ENCODE measurements at regions not wholly inside any gene's neighbourhood (a gene's known extent, or its start where the extent isn't known, plus 50 kb on each side); places are given as distances from the start of the nearest gene placed in this dataset.

DNA sequence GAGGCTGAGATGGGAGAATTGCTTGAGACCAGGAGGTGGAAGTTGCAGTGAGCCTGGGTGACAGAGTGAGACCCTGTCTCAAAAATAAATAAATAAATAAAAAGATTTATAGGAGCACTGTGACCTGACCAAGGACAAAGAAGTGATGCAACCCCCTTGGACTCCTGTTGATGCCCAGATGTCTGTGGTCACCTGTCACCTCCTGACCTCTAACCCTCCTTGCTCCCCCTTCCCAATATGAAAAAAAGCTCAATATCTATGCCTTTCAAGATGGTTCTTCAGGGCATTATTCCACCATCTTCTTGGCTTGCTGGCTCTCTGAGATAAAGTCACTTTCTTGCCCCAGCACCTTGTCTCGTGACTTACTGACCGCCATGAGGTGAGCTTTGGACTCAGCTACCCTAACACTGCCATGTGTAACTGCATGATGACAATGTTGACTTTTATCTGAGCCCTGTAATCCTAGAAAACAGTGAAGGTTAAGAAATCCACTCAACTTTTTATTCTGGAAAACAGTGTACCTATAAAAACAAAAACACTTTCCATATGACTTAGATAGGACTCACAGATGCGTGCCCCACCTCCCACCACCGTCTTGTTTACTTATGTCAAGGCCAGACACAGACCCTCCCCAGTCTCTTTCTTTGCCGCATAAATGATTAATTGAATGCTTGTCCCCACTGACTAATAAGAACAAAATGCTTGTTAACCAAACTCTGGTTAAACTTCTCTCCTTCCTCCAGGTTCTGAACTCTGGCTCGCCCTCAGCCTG is 360.5 kb downstream of the BUD13 start:
- H3K9me3 Mint-ChIP-seq = peaks cover 0 to 3% (median 0%) of the 10 kb centered on the region in 3 donors

GRCh38 chr11:116409238-116409637 is 363.5 kb downstream of the BUD13 start:
- Mint-ChIP-seq H3K4me3 (no peak overlapping the region), H3K27me3 (peaks cover 3% of the 10 kb centered on the region), H3K36me3 (peaks cover 1% of the 10 kb centered on the region), H3K4me1 (peaks cover 0 to 2% (median 0%) of the 10 kb centered on the region in 3 donors), H3K9me3 (peaks cover 0 to 3% (median 0%) of the 10 kb centered on the region in 3 donors), H3K27ac (no peak overlapping the region)

More for the DNA sequence above, 360.5 kb downstream of the BUD13 start:
- no peak overlapping the region for H3K27ac Mint-ChIP-seq
- H3K4me3 Mint-ChIP-seq = no peak overlapping the region
- peaks cover 1% of the 10 kb centered on the region for H3K36me3 Mint-ChIP-seq
- H3K4me1 Mint-ChIP-seq = peaks cover 0 to 5% (median 0%) of the 10 kb centered on the region in 3 donors
- H3K27me3 Mint-ChIP-seq = peaks cover 3% of the 10 kb centered on the region

DNA sequence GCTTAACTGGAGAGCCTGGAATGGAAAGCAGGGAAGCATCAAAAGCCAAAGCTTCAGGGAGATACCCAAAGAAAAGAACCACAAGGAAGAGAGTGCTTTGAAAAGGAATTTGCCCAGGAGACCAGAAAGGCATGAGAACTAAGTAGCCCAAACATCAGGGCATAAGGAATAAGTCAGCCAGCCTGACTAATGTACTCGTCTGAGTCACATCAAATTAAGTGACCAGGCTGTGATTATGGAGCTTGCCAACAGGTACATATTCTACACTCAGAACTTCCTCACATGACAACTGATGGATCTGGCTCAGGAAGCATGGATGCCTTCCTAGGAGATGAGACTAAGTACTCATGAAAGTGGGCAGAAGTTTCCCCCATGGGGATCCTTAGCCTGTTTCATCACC is 366.7 kb downstream of the BUD13 start:
- no peaks in the 10 kb centered on the region for H3K36me3 Mint-ChIP-seq
- peaks cover 6% of the 10 kb centered on the region for H3K27me3 Mint-ChIP-seq
- peaks cover 0 to 3% (median 2%) of the 10 kb centered on the region in 3 donors for H3K9me3 Mint-ChIP-seq
- peaks cover 0 to 2% (median 0%) of the 10 kb centered on the region in 3 donors for H3K4me1 Mint-ChIP-seq
- H3K4me3 Mint-ChIP-seq = no peak overlapping the region
- H3K27ac Mint-ChIP-seq = no peak overlapping the region

DNA sequence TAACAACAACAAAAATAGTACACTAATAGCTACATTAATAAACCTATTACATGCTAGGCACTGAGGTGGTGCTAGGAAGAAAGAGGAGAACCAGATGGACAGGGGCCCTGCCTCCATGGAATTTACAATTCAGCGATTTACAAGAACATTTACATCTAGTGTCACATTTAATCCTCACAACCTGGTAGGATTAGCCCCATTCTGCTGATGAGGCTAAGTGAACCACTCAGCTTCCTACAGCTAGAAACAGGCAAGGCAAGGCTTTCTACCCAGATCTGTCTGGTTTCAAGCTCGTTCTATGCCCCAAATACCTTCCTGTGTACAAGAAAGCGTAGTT is 368.4 kb downstream of the BUD13 start:
- Mint-ChIP-seq H3K9me3 (peaks cover 0 to 3% (median 2%) of the 10 kb centered on the region in 3 donors), H3K36me3 (peaks cover 2% of the 10 kb centered on the region)

GRCh38 chr11:116403794-116404461 is 368.9 kb downstream of the BUD13 start:
- peaks cover 2% of the 10 kb centered on the region for H3K36me3 Mint-ChIP-seq
- H3K4me1 Mint-ChIP-seq = peaks cover 0 to 2% (median 0%) of the 10 kb centered on the region in 3 donors
- H3K4me3 Mint-ChIP-seq = no peak overlapping the region
- no peak overlapping the region for H3K27ac Mint-ChIP-seq
- peaks cover 3% of the 10 kb centered on the region for H3K27me3 Mint-ChIP-seq
- H3K9me3 Mint-ChIP-seq = peaks cover 0 to 3% (median 2%) of the 10 kb centered on the region in 3 donors

More for the DNA sequence above, 368.4 kb downstream of the BUD13 start:
- no peak overlapping the region for H3K27ac Mint-ChIP-seq
- H3K4me1 Mint-ChIP-seq = peaks cover 0 to 2% (median 0%) of the 10 kb centered on the region in 3 donors
- H3K4me3 Mint-ChIP-seq = no peak overlapping the region
- peaks cover 3% of the 10 kb centered on the region for H3K27me3 Mint-ChIP-seq

DNA sequence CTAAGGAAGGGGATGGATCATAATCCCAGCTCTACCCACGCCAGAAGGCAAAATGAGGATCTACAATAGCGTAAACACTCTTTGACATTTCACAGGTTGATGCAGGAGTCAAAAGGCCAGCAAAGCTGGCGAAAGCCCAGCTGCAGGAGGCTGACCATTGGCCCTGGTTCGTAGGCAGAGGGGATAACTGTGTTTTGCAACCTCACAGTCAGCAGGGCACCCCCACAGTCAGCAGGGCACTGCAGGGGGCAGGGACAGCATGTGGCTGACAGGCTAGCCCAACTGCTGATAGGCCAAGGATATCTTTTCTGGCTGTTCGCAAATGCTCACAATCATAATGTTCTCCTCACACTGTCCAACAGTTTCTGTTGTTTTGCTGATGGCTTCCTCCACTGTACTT is 372.7 kb downstream of the BUD13 start:
- Mint-ChIP-seq H3K27ac (no peak overlapping the region), H3K4me3 (no peak overlapping the region), H3K27me3 (peaks cover 3% of the 10 kb centered on the region), H3K9me3 (peaks cover 0 to 3% (median 2%) of the 10 kb centered on the region in 3 donors), H3K4me1 (peaks cover 0 to 2% (median 0%) of the 10 kb centered on the region in 3 donors), H3K36me3 (peaks cover 2% of the 10 kb centered on the region)

GRCh38 chr11:116397602-116398084 is 375.1 kb downstream of the BUD13 start:
- H3K27ac Mint-ChIP-seq = no peak overlapping the region
- peaks cover 2% of the 10 kb centered on the region for H3K36me3 Mint-ChIP-seq
- H3K27me3 Mint-ChIP-seq = peaks cover 11% of the 10 kb centered on the region
- H3K9me3 Mint-ChIP-seq = peaks cover 0 to 4% (median 3%) of the 10 kb centered on the region in 3 donors
- no peaks in the 10 kb centered on the region for H3K4me1 Mint-ChIP-seq
- H3K4me3 Mint-ChIP-seq = no peak overlapping the region

DNA sequence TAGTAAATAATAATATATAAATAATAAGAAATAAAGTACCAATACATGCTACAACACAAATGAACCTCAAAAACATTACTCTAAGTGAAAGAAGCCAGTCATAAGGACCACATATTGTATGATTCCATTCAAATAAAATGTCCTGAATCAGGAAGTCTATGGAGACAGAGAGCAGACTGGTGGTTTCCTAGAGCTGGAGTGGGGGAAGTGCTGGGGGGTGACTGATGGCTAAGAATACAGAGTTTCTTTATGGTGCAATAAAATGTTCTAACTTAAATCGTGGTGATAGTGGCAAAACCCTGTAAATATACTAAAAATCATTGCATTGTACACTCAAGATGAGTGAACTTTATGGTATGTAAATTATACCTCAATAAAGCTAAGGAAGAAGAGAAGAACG is 376.5 kb downstream of the BUD13 start:
- H3K4me1 Mint-ChIP-seq = no peaks in the 10 kb centered on the region
- no peak overlapping the region for H3K4me3 Mint-ChIP-seq
- peaks cover 0 to 2% (median 2%) of the 10 kb centered on the region in 3 donors for H3K9me3 Mint-ChIP-seq
- H3K27me3 Mint-ChIP-seq = peaks cover 16% of the 10 kb centered on the region
- H3K36me3 Mint-ChIP-seq = peaks cover 2% of the 10 kb centered on the region
- no peak overlapping the region for H3K27ac Mint-ChIP-seq

GRCh38 chr11:116394022-116394421 is 378.8 kb downstream of the BUD13 start:
- no peak overlapping the region for H3K4me3 Mint-ChIP-seq
- no peaks in the 10 kb centered on the region for H3K4me1 Mint-ChIP-seq
- H3K36me3 Mint-ChIP-seq = no peaks in the 10 kb centered on the region
- H3K27me3 Mint-ChIP-seq = peaks cover 18% of the 10 kb centered on the region
- H3K27ac Mint-ChIP-seq = no peak overlapping the region
- H3K9me3 Mint-ChIP-seq = peaks cover 0 to 2% (median 0%) of the 10 kb centered on the region in 3 donors

DNA sequence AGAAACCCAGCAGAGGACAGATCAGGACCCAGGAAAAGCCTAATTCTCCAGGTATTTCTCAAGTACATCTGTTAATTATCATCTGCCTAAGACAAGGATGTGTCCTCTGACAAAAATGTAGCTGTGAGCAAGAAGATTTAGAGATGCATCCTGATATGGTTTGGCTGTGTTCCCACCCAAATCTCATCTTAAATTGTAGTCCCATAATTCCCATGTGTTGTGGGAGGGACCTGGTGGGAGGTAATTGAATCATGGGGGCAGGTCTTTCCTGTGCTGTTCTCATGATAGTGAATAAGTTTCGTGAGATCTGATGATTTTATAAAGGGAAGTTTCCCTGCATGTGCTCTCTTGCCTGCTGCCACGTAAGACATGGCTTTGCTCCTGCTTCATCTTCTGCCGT is 381.8 kb downstream of the BUD13 start:
- Mint-ChIP-seq H3K4me1 (no peaks in the 10 kb centered on the region), H3K27ac (no peak overlapping the region), H3K36me3 (no peaks in the 10 kb centered on the region), H3K27me3 (peaks cover 18% of the 10 kb centered on the region), H3K9me3 (peaks cover 0 to 2% (median 0%) of the 10 kb centered on the region in 3 donors), H3K4me3 (no peak overlapping the region)

GRCh38 chr11:116388146-116388545 is 384.6 kb downstream of the BUD13 start:
- no peaks in the 10 kb centered on the region for H3K36me3 Mint-ChIP-seq
- H3K9me3 Mint-ChIP-seq = peaks cover 0 to 2% (median 0%) of the 10 kb centered on the region in 3 donors
- no peaks in the 10 kb centered on the region for H3K4me1 Mint-ChIP-seq
- no peak overlapping the region for H3K4me3 Mint-ChIP-seq
- peaks cover 10% of the 10 kb centered on the region for H3K27me3 Mint-ChIP-seq
- H3K27ac Mint-ChIP-seq = no peak overlapping the region

GRCh38 chr11:116387641-116388040 is 385.1 kb downstream of the BUD13 start:
- H3K4me3 Mint-ChIP-seq = no peak overlapping the region

GRCh38 chr11:116386118-116386699 is 386.6 kb downstream of the BUD13 start:
- Mint-ChIP-seq H3K4me3 (no peak overlapping the region), H3K27ac (no peak overlapping the region), H3K9me3 (peaks cover 0 to 4% (median 0%) of the 10 kb centered on the region in 3 donors), H3K27me3 (peaks cover 11% of the 10 kb centered on the region), H3K36me3 (no peaks in the 10 kb centered on the region), H3K4me1 (no peaks in the 10 kb centered on the region)

More at GRCh38 chr11:116387641-116388040, 385.1 kb downstream of the BUD13 start:
- peaks cover 10% of the 10 kb centered on the region for H3K27me3 Mint-ChIP-seq
- no peaks in the 10 kb centered on the region for H3K4me1 Mint-ChIP-seq
- H3K36me3 Mint-ChIP-seq = no peaks in the 10 kb centered on the region
- no peak overlapping the region for H3K27ac Mint-ChIP-seq
- peaks cover 0 to 4% (median 0%) of the 10 kb centered on the region in 3 donors for H3K9me3 Mint-ChIP-seq

DNA sequence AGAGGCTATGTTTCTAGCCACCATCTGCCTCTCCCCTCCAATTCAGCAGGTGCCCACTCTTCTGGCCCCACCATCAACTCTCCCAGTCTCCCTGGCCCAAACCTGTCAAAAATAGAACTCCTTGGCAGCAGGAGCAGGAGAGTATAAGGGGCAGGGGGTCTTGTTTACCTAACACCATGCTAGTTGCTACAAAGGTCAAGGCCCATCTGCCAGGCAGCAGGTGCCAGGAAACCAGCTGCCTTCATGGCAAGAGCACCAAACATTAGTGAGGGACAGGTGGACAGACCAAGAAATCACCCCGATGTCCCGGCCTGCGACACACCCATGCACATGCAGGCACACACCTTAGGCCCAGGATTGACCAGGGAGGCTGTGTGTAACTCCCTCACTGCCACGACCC is 387.9 kb downstream of the BUD13 start:
- H3K27ac Mint-ChIP-seq = no peak overlapping the region
- no peaks in the 10 kb centered on the region for H3K4me1 Mint-ChIP-seq
- no peak overlapping the region for H3K4me3 Mint-ChIP-seq
- H3K9me3 Mint-ChIP-seq = peaks cover 0 to 4% (median 0%) of the 10 kb centered on the region in 3 donors
- H3K36me3 Mint-ChIP-seq = no peaks in the 10 kb centered on the region
- peaks cover 10% of the 10 kb centered on the region for H3K27me3 Mint-ChIP-seq

DNA sequence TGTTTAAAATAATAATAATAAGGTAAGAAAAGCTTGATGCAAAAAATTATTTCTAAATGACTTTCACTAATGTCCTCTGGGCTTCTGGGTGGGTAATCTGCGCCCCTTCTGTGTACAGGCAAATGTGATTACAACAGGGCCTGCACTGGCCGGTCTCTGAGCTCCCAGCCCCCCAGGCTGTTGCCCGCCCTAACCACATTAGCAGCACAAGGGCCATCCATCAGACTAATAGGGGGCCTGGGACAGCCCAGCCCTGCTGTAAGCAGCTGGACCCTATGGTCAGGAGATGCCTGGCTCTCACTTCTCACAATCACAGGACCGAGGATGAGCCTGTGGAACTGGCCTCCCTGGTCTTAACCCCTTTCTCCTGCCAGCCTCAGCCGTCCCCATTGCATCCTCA is 388.4 kb downstream of the BUD13 start:
- Mint-ChIP-seq H3K36me3 (no peaks in the 10 kb centered on the region), H3K4me1 (no peaks in the 10 kb centered on the region), H3K27me3 (peaks cover 13% of the 10 kb centered on the region), H3K4me3 (no peak overlapping the region), H3K9me3 (peaks cover 0 to 4% (median 0%) of the 10 kb centered on the region in 3 donors), H3K27ac (no peak overlapping the region)

Data from IgD-negative memory B cell (primary cell).